ENCODE measurements at regions not wholly inside any gene's neighbourhood (a gene's known extent, or its start where the extent isn't known, plus 50 kb on each side); places are given as distances from the start of the nearest gene placed in this dataset.
"Not testable (repeated sequence)": the region's sequence is repeated elsewhere in the genome, so short reads cannot be mapped to it uniquely, and the experiment has no call there.

- TF ChIP-seq CTCF, POLR2A, EP300, POLR2AphosphoS5 (IDR thresholded peaks at IDR 0.05): not testable (repeated sequence)
Measured at GRCh38 chr1:228632858-228633257, 102.4 kb upstream of the RHOU start.
